Cardiac septum (tissue), 1 donor: ENCODE measurements at regions not wholly inside any gene's neighbourhood (a gene's known extent, or its start where the extent isn't known, plus 50 kb on each side); places are given as distances from the start of the nearest gene placed in this dataset.
A peak's percentile ranks its signal among the peaks of the same experiment; 100 is the strongest.

Experiments used
- DNase-seq: peaks from one replicate; pipeline ENCODE4 v3.0.0-alpha.2; 2020; ENCODE audit warnings: low spot score
- intact Hi-C: fragments of 100-400 bp; cut with DNase I; formaldehyde crosslinking; loops from one replicate; pipeline ENCODE4 v1.14.0; 2022
- donor health status: DM: no; HTN: no; CAD: no.

DNA sequence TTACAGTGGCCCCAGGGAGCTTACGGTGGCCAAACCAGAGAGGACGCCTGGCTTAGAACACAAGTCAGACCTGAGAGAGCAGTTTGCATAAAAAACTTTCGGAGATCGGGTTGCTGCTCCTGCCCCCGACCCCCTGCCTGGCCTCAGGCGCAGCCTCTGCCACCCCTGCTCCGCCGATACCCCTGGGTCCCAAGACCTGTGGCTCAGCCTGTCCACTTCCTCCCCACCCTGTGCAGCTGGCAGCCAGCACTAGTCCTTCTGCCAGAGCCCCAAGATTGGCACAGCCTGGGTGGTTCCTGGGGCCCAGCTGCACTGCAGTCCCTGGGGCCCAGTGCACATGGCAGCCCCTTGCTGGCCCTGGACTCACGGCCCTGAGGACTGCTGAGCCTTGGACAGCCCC lies 56.2 kb upstream of the SOX1 start:
- intact Hi-C loops: no loop called here
- no peak for DNase-seq

DNA sequence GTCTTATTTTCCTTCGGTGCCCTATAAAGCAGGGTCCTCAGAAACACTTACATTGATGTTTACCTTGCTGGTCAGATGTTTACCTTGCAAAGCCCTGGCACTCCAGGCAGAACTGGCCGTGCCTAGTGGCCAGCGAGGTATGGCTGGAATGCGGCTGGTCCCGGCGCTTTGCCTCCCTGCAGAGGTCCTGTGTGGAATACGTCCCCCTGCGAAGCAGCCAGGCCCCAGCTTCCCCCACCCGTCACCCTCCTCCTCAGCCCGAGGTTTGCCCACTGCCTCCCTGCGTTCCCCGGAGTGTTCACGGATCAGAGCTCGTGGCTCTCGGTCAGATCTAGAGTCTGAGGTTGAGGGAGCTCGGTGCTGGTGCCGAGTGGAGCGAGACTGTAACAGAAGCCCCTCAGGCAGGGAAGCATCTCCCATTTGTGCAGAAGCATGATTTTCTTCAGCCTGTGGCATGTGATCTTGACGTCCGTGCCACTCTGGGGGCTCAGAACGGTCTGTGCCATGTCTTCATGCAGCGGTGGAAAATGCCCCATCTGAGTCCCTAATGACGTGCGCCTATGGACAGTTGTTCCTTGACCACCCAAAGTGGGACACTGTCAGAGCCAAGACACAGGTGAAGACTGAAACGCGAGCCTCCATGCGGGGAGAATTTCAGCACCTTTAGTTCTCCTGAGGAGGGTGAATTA lies 54.8 kb upstream of the SOX1 start:
- DNase-seq: peak; percentile 58

DNA sequence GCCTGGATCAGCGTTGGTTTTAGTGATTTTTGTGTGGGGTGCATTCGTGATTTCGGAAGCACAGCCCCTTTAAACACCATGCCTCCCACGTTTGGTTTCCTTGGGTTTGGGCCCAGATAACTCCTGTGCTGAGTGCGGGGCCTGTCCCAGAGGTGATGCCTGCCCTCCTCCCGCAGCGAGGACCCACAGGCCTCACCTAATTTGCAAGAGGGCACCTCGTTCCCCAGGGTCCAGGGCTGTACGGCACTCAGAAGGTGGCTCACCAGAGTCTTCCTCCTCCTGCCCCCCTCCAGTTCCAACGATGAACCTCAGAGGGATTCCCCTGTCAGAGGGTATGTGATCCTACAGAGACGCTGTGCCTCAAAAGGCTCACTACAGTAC lies 54.3 kb upstream of the SOX1 start:
- peak; percentile 56 for DNase-seq
- intact Hi-C loops: no loop called here

More for the DNA sequence above, 54.8 kb upstream of the SOX1 start:
- intact Hi-C loops: no loop called here

DNA sequence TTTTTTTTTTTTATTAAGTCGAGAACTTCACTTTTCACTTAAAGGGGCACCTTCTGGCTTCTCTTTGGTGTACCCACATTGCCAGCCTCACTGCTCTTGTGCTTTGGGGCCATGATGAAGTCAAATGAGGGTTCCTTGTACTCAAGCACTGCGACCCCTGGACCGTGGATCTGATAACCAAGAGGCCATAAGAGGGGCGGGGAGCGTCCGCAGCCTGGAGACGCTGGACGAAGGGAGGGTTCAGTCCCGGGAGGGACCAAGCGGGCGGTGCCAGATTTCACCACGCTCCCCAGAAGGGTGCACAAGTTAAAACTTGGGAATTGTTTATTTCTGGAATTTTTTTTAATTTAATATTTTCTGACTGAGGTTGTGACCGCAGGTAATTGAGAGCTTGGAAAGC lies 53.3 kb upstream of the SOX1 start:
- DNase-seq: no peak
- intact Hi-C loops: no loop called here

DNA sequence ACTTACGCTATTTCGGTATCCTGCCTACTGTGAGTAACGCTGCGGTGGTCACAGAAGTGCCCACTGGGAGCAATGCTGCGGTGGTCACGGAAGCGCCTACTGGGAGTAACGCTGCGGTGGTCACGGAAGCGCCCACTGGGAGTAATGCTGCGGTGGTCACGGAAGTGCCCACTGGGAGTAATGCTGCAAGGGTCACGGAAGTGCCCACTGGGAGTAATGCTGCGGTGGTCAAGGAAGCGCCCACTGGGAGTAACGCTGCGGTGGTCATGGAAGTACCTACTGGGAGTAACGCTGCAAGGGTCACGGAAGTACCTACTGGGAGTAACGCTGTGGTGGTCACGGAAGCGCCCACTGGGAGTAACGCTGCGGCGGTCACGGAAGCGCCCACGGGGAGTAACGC lies 52.1 kb upstream of the SOX1 start:
- DNase-seq: no peak
- intact Hi-C loops: no loop called here
